Endothelial cell (in vitro differentiated cells): ENCODE measurements at regions not wholly inside any gene's neighbourhood (a gene's known extent, or its start where the extent isn't known, plus 50 kb on each side); places are given as distances from the start of the nearest gene placed in this dataset.

Experiments used
- DNase-seq: peaks from one replicate; pipeline ENCODE4 v3.0.0; 2021; ENCODE audit warnings: low spot score
- H3K27ac Mint-ChIP-seq: one replicate; pipeline ENCODE4 v1.8.0; 2021; ENCODE audit warnings: mixed read lengths, inconsistent platforms; ENCODE audit not compliant: unreplicated experiment
- H3K27me3 Mint-ChIP-seq: one replicate; pipeline ENCODE4 v1.8.0; 2021; ENCODE audit warnings: mild to moderate bottlenecking, moderate library complexity, mixed read lengths, inconsistent platforms; ENCODE audit not compliant: unreplicated experiment
- H3K36me3 Mint-ChIP-seq: one replicate; pipeline ENCODE4 v1.8.0; 2021; ENCODE audit warnings: mild to moderate bottlenecking, low read depth, mixed read lengths, inconsistent platforms; ENCODE audit not compliant: unreplicated experiment
- H3K4me1 Mint-ChIP-seq: one replicate; pipeline ENCODE4 v1.8.0; 2021; ENCODE audit warnings: mild to moderate bottlenecking, mixed read lengths, inconsistent platforms; ENCODE audit not compliant: unreplicated experiment
- H3K4me3 Mint-ChIP-seq: one replicate; pipeline ENCODE4 v1.8.0; 2021; ENCODE audit warnings: mild to moderate bottlenecking, mixed read lengths, inconsistent platforms; ENCODE audit not compliant: unreplicated experiment
- H3K9me3 Mint-ChIP-seq: one replicate; pipeline ENCODE4 v1.8.0; 2021; ENCODE audit warnings: mixed read lengths, inconsistent platforms; ENCODE audit not compliant: unreplicated experiment
- CTCF ChIP-seq: fragments of 200-600 bp; sonication (generic); IDR thresholded peaks from one replicate; pipeline ENCODE4 v1.5.0; 2021; ENCODE audit warnings: antibody characterized with exemption; ENCODE audit not compliant: unreplicated experiment

GRCh38 chr3:68017069-68017468, 362.7 kb upstream of the SUCLG2 start:
- Mint-ChIP-seq H3K27ac (no peak overlapping the region), H3K36me3 (no peaks in the 10 kb centered on the region), H3K9me3 (no peaks in the 10 kb centered on the region), H3K27me3 (no peaks in the 10 kb centered on the region), H3K4me3 (no peak overlapping the region), H3K4me1 (no peaks in the 10 kb centered on the region)
- no peak for DNase-seq
- no peak for TF ChIP-seq CTCF

GRCh38 chr3:68009900-68010299, 355.5 kb upstream of the SUCLG2 start:
- no peaks in the 10 kb centered on the region for H3K36me3 Mint-ChIP-seq
- no peak overlapping the region for H3K27ac Mint-ChIP-seq
- no peaks in the 10 kb centered on the region for H3K27me3 Mint-ChIP-seq
- H3K4me3 Mint-ChIP-seq: no peak overlapping the region
- no peak for TF ChIP-seq CTCF
- DNase-seq: no peak
- H3K9me3 Mint-ChIP-seq: no peaks in the 10 kb centered on the region
- H3K4me1 Mint-ChIP-seq: peaks cover 3% of the 10 kb centered on the region

GRCh38 chr3:68007621-68008226, 353.3 kb upstream of the SUCLG2 start:
- H3K27ac Mint-ChIP-seq: no peak overlapping the region
- no peaks in the 10 kb centered on the region for H3K27me3 Mint-ChIP-seq
- DNase-seq: peak; percentile 43
- no peaks in the 10 kb centered on the region for H3K36me3 Mint-ChIP-seq
- H3K4me3 Mint-ChIP-seq: peak overlapping the region; percentile 77
- H3K4me1 Mint-ChIP-seq: peaks cover 3% of the 10 kb centered on the region
- no peaks in the 10 kb centered on the region for H3K9me3 Mint-ChIP-seq
- peak; percentile 34 for TF ChIP-seq CTCF

GRCh38 chr3:68006646-68007045, 352.2 kb upstream of the SUCLG2 start:
- H3K27me3 Mint-ChIP-seq: no peaks in the 10 kb centered on the region
- H3K27ac Mint-ChIP-seq: no peak overlapping the region
- TF ChIP-seq CTCF: no peak
- no peak for DNase-seq
- H3K4me3 Mint-ChIP-seq: no peak overlapping the region
- H3K9me3 Mint-ChIP-seq: no peaks in the 10 kb centered on the region
- no peaks in the 10 kb centered on the region for H3K36me3 Mint-ChIP-seq
- H3K4me1 Mint-ChIP-seq: peaks cover 3% of the 10 kb centered on the region

- H3K4me1 Mint-ChIP-seq: peaks cover 3% of the 10 kb centered on the region
- no peaks in the 10 kb centered on the region for H3K27me3 Mint-ChIP-seq
- no peak overlapping the region for H3K4me3 Mint-ChIP-seq
- H3K9me3 Mint-ChIP-seq: no peaks in the 10 kb centered on the region
- TF ChIP-seq CTCF: no peak
- DNase-seq: no peak
- H3K27ac Mint-ChIP-seq: no peak overlapping the region
- H3K36me3 Mint-ChIP-seq: no peaks in the 10 kb centered on the region
Measured at GRCh38 chr3:68004091-68004490, 349.7 kb upstream of the SUCLG2 start.
